HepG2 (cell line): ENCODE measurements at regions not wholly inside any gene's neighbourhood (a gene's known extent, or its start where the extent isn't known, plus 50 kb on each side); places are given as distances from the start of the nearest gene placed in this dataset.

Experiments
- ATAC-seq: fragments of 200-7000 bp; cut with Tn5 transposase; 3 replicates; pipeline ENCODE4 v1.9.1; 2020; ENCODE audit warnings: mild to moderate bottlenecking, moderate library complexity
- BruUV-seq: library from RNA; stranded (reverse); fragments of 400-500 nt; replicated peaks from 2 replicates; lab custom pipeline; 2021; lab: Mats Ljungman, UMichigan
- CTCF ChIA-PET: fragments of 300-600 bp; formaldehyde crosslinking; extraction: SDS; loops from one replicate; lab custom pipeline; 2021; ENCODE audit warnings: low total read pairs, inconsistent platforms, low intra/inter-chr PET ratio; lab: Yijun Ruan, JAX
- POLR2A ChIA-PET: fragments of 350-600 bp; sonication (Branson Sonifier 250); formaldehyde crosslinking; loops from one replicate; lab custom pipeline; 2020; ENCODE audit warnings: antibody characterized with exemption, inconsistent platforms; lab: Yijun Ruan, JAX
- DNase-seq: peaks from one replicate; pipeline ENCODE4 v3.0.0-alpha.2; 2015; ENCODE audit warnings: low spot score
- FAIRE-seq: peaks from 3 replicates; lab custom pipeline; 2011; peaks lifted over from hg19 to GRCh38; lab: Jason Lieb, UNC
- H2AFZ ChIP-seq: one replicate; pipeline ENCODE4 v1.6.1; 2011; ENCODE audit warnings: low read length, inconsistent platforms
- H3K27ac ChIP-seq: fragments of 300-600 bp; 3 replicates; pipeline ENCODE4 v1.8.0; 2011; ENCODE audit warnings: mixed run types, mild to moderate bottlenecking, mixed read lengths, low read length, inconsistent platforms; ENCODE audit not compliant: insufficient read depth; ENCODE audit errors: extremely low read length
- H3K27me3 ChIP-seq, 2 experiments: fragments of 200-600 bp in 1 of 2; 2 replicates in 1 of 2; 3 replicates in 1 of 2; pipeline versions ENCODE4 v1.6.0 to v1.8.0; 2011; ENCODE audit warnings: low read length in 2 of 2, mild to moderate bottlenecking in 2 of 2, moderate library complexity in 2 of 2, inconsistent platforms in 1 of 2; ENCODE audit not compliant: insufficient read depth in 2 of 2, control insufficient read depth in 1 of 2
- H3K36me3 ChIP-seq, 2 experiments: fragments of 200-600 bp in 1 of 2; replicated peaks in 1 of 2; 2 replicates in 1 of 2; 3 replicates in 1 of 2; pipeline versions ENCODE4 v1.5.1 to v1.8.0; 2011; ENCODE audit warnings: low read length in 2 of 2, inconsistent platforms in 1 of 2; ENCODE audit not compliant: insufficient read depth in 2 of 2, control insufficient read depth in 1 of 2
- H3K4me1 ChIP-seq: 2 replicates; pipeline ENCODE4 v1.5.1; 2012; ENCODE audit warnings: low read length, inconsistent platforms; ENCODE audit not compliant: insufficient read depth
- H3K4me2 ChIP-seq: 2 replicates; pipeline ENCODE4 v1.6.0; 2011; ENCODE audit warnings: low read depth, low read length, inconsistent platforms
- H3K4me3 ChIP-seq, 3 experiments: fragments of 200-600 bp in 1 of 3; sonication (generic), shearing (Covaris generic) in 1 of 3; replicated peaks in 1 of 3; 2 replicates each; pipeline ENCODE4 v1.5.1; 2011 to 2016; ENCODE audit warnings: low read length in 3 of 3, inconsistent platforms in 2 of 3, low read depth in 2 of 3, mild to moderate bottlenecking in 2 of 3, control low read depth in 1 of 3, mixed read lengths in 1 of 3; ENCODE audit not compliant: insufficient read depth in 1 of 3
- H3K79me2 ChIP-seq: one replicate; pipeline ENCODE4 v1.6.1; 2011; ENCODE audit warnings: low read length, inconsistent platforms; ENCODE audit not compliant: insufficient read depth
- H3K9ac ChIP-seq: 2 replicates; pipeline ENCODE4 v1.6.0; 2011; ENCODE audit warnings: mild to moderate bottlenecking, low read depth, low read length, inconsistent platforms; ENCODE audit not compliant: insufficient read depth
- H3K9me3 ChIP-seq: 2 replicates; pipeline ENCODE4 v1.5.1; 2012; ENCODE audit warnings: mild to moderate bottlenecking, low read length
- H4K20me1 ChIP-seq: 2 replicates; pipeline ENCODE4 v1.6.0; 2011; ENCODE audit warnings: inconsistent platforms, mild to moderate bottlenecking, low read length, moderate library complexity; ENCODE audit not compliant: insufficient read depth
- ATF7 ChIP-seq, 2 experiments: fragments of 450-650 bp in 1 of 2; sonication (generic) in 1 of 2; formaldehyde crosslinking in 1 of 2; IDR thresholded peaks; 2 replicates each; pipeline versions ENCODE4 v1.4.0 to v1.6.1; 2016 to 2020; ENCODE audit warnings: antibody characterized with exemption in 1 of 2, mild to moderate bottlenecking in 1 of 2, missing genetic modification reagents in 1 of 2
- DDIT3 ChIP-seq: sonication (generic); formaldehyde crosslinking; IDR thresholded peaks from 2 replicates; pipeline ENCODE4 v1.4.0; 2020; ENCODE audit warnings: mild to moderate bottlenecking, missing genetic modification reagents
- DMTF1 ChIP-seq: sonication (generic); formaldehyde crosslinking; IDR thresholded peaks from 2 replicates; pipeline ENCODE4 v1.4.0; 2020; ENCODE audit warnings: mild to moderate bottlenecking, missing genetic modification reagents
- ELF4 ChIP-seq: sonication (generic); formaldehyde crosslinking; IDR thresholded peaks from 2 replicates; pipeline ENCODE4 v1.5.0; 2020; ENCODE audit warnings: missing genetic modification reagents, mild to moderate bottlenecking, moderate library complexity, borderline replicate concordance
- GATA4 ChIP-seq: sonication (generic); IDR thresholded peaks from 2 replicates; pipeline ENCODE4 v1.6.1; 2016; ENCODE audit warnings: antibody characterized with exemption, low read depth, borderline replicate concordance
- HMG20A ChIP-seq: IDR thresholded peaks from 2 replicates; pipeline ENCODE4 v1.6.1; 2016; ENCODE audit warnings: borderline replicate concordance
- JARID2 ChIP-seq: sonication (generic); formaldehyde crosslinking; IDR thresholded peaks from 2 replicates; pipeline ENCODE4 v1.8.1; 2023; ENCODE audit warnings: missing genetic modification reagents, inconsistent platforms; ENCODE audit not compliant: insufficient replicate concordance
- SIX1 ChIP-seq: sonication (generic); formaldehyde crosslinking; IDR thresholded peaks from 2 replicates; pipeline ENCODE4 v1.4.0; 2020; ENCODE audit warnings: missing genetic modification reagents, borderline replicate concordance
- SP2 ChIP-seq: sonication (generic); formaldehyde crosslinking; IDR thresholded peaks from 2 replicates; pipeline ENCODE4 v1.5.1; 2020; ENCODE audit warnings: mild to moderate bottlenecking, missing genetic modification reagents
- YY1 ChIP-seq: IDR thresholded peaks from 2 replicates; pipeline ENCODE4 v1.6.1; 2011; ENCODE audit warnings: low read length, low read depth, moderate library complexity, mild to moderate bottlenecking; ENCODE audit not compliant: insufficient read depth, insufficient replicate concordance
- ZFP36 ChIP-seq: fragments of 150-350 bp; IDR thresholded peaks from 2 replicates; pipeline ENCODE4 v1.6.1; 2018; ENCODE audit warnings: borderline replicate concordance, low read length, low read depth; ENCODE audit not compliant: partially characterized antibody
- ZNF598 ChIP-seq: sonication (generic); formaldehyde crosslinking; IDR thresholded peaks from 2 replicates; pipeline ENCODE4 v1.5.1; 2020; ENCODE audit warnings: mild to moderate bottlenecking, missing genetic modification reagents, borderline replicate concordance
- ZNF605 ChIP-seq: sonication (generic); formaldehyde crosslinking; IDR thresholded peaks from 2 replicates; pipeline ENCODE4 v1.8.0; 2022; ENCODE audit warnings: mild to moderate bottlenecking, missing genetic modification reagents
- ZNF792 ChIP-seq: IDR thresholded peaks from 2 replicates; pipeline ENCODE4 v1.6.1; 2016
- ZNF891 ChIP-seq: sonication (generic); formaldehyde crosslinking; IDR thresholded peaks from 2 replicates; pipeline ENCODE4 v1.5.0; 2020; ENCODE audit warnings: mild to moderate bottlenecking, missing genetic modification reagents
- WGBS: methylation state at CpG from one replicate; pipeline ENCODE4 v1.1.6; 2017; ENCODE audit warnings: low lambda C conversion rate; 5-methylcytosine and 5-hydroxymethylcytosine counted together
- in situ Hi-C: cut with HindIII; loops from 2 replicates; pipeline ENCODE4 v1.10.0; 2017; ENCODE audit warnings: low pct_unique_long_range_greater_than_20kb; ENCODE audit not compliant: extremely low pct_ligation_motif_present
- intact Hi-C: fragments of 100-400 bp; cut with micrococcal nuclease; formaldehyde crosslinking; loops from one replicate; pipeline ENCODE4 v1.10.0; 2022; ENCODE audit not compliant: unreplicated experiment

- TF ChIP-seq DDIT3 = no peak
- TF ChIP-seq JARID2 (CRISPR knock-in tag) = no peak
- no peak for TF ChIP-seq ZNF792 (CRISPR knock-in tag)
- no peak for TF ChIP-seq YY1
Measured at GRCh38 chr4:81355136-81355535, 116.6 kb downstream of the RASGEF1B start (continued).

GRCh38 chr4:81353861-81354260, 117.8 kb downstream of the RASGEF1B start:
- Histone ChIP-seq H2AFZ (no peak overlapping the region), H3K4me2 (no peak overlapping the region), H3K4me1 (no peaks in the 10 kb centered on the region), H3K27me3 (no peaks in the 10 kb centered on the region), H4K20me1 (no peaks in the 10 kb centered on the region), H3K4me3 (no peak overlapping the region), H3K9ac (no peak overlapping the region), H3K9me3 (no peaks in the 10 kb centered on the region), H3K27ac (no peak overlapping the region), H3K79me2 (no peaks in the 10 kb centered on the region), H3K36me3 (no peaks in the 10 kb centered on the region)
- 0% methylated on average over 1 of the region's 1 CpG for WGBS
- BruUV-seq = no TSS peak
- ChIA-PET CTCF (no interaction called here), POLR2A (no interaction called here)
- no peak for TF ChIP-seq ZFP36
- 0 out of 2 replicates have a peak, but pooled peaks have one; percentile 2 for TF ChIP-seq ATF7 (IDR thresholded peaks at IDR 0.05)
- no peak for TF ChIP-seq ATF7 (CRISPR knock-in tag; IDR thresholded peaks at IDR 0.05)
- in situ Hi-C loops = loop anchor here (10.0 kb wide), 1 partner anchor 279 kb away; no protein-coding TSS in a partner anchor
- DNase-seq (no peak), ATAC-seq (no peak), FAIRE-seq (no peak)
- intact Hi-C loops = no loop called here

- no peak for FAIRE-seq
- Histone ChIP-seq H3K27me3 (no peaks in the 10 kb centered on the region), H3K4me2 (no peak overlapping the region), H3K4me3 (no peak overlapping the region), H3K9ac (no peak overlapping the region), H2AFZ (no peak overlapping the region), H3K9me3 (no peaks in the 10 kb centered on the region), H3K36me3 (no peaks in the 10 kb centered on the region), H3K4me1 (no peaks in the 10 kb centered on the region), H3K27ac (no peak overlapping the region), H4K20me1 (no peaks in the 10 kb centered on the region), H3K79me2 (no peaks in the 10 kb centered on the region)
- ChIA-PET CTCF (interaction anchor here (3.8 kb wide), 1 partner anchor 283 kb away, joined by 21 read pairs; no protein-coding TSS in a partner anchor), POLR2A (no interaction called here)
- no TSS peak for BruUV-seq
- WGBS = 0% methylated on average over 2 of the region's 2 CpGs
- intact Hi-C loops (no loop called here), in situ Hi-C loops (loop anchor here (10.0 kb wide), 1 partner anchor 278 kb away; no protein-coding TSS in a partner anchor)
- DNase-seq = no peak
- ATAC-seq = no peak
- TF ChIP-seq SP2 (CRISPR knock-in tag) = no peak
- TF ChIP-seq SIX1 (CRISPR knock-in tag) = no peak
- no peak for TF ChIP-seq ZNF891 (CRISPR knock-in tag)
- TF ChIP-seq GATA4 = no peak
- TF ChIP-seq DMTF1 (CRISPR knock-in tag) = no peak
- no peak for TF ChIP-seq ELF4
- no peak for TF ChIP-seq ZNF598 (CRISPR knock-in tag)
- no peak for TF ChIP-seq ZNF605 (CRISPR knock-in tag)
- TF ChIP-seq HMG20A (CRISPR knock-in tag) = no peak
Measured at GRCh38 chr4:81352446-81352835, 119.3 kb downstream of the RASGEF1B start.
